Tibial artery (tissue), 4 donors: ENCODE measurements at regions not wholly inside any gene's neighbourhood (a gene's known extent, or its start where the extent isn't known, plus 50 kb on each side); places are given as distances from the start of the nearest gene placed in this dataset.

Source experiments
- DNase-seq, 2 donors: peaks; one replicate each; pipeline ENCODE4 v3.0.0-alpha.2; 2019
- H3K27ac ChIP-seq, 2 donors: fragments of 200-600 bp; sonication (generic) in 1 of 2; 1 replicate in 1 of 2; 2 replicates in 1 of 2; pipeline ENCODE4 v1.5.1; 2018 to 2019; ENCODE audit warnings: mild to moderate bottlenecking in 1 of 2
- H3K27me3 ChIP-seq, 2 donors: fragments of 200-600 bp; sonication (generic) in 1 of 2; one replicate each; pipeline versions ENCODE4 v1.5.1 to v1.6.0; 2016 to 2019
- H3K36me3 ChIP-seq, 3 donors: fragments of 200-600 bp; sonication (generic) in 2 of 3; one replicate each; pipeline ENCODE4 v1.5.1; 2016 to 2019; ENCODE audit warnings: mild to moderate bottlenecking in 2 of 3
- H3K4me1 ChIP-seq, 4 donors: fragments of 200-600 bp; sonication (generic) in 2 of 4; 1 replicate in 3 of 4; 2 replicates in 1 of 4; pipeline ENCODE4 v1.5.1; 2016 to 2019
- H3K4me3 ChIP-seq, 2 donors: fragments of 200-600 bp; sonication (generic) in 1 of 2; 1 replicate in 1 of 2; 2 replicates in 1 of 2; pipeline ENCODE4 v1.5.1; 2018 to 2019; ENCODE audit warnings: mild to moderate bottlenecking in 2 of 2
- H3K9me3 ChIP-seq, 3 donors: fragments of 200-600 bp; sonication (generic) in 1 of 3; one replicate each; pipeline ENCODE4 v1.5.1; 2016 to 2019
- intact Hi-C: fragments of 100-400 bp; cut with DNase I; formaldehyde crosslinking; loops from one replicate; pipeline ENCODE4 v1.15.0; 2023; ENCODE audit warnings: low total_unique reads
- TF ChIP-seq, protein P1 (sequence below), 2 experiments: fragments of 200-600 bp in 1 of 2; fragments of 450-650 bp in 1 of 2; IDR thresholded peaks; one replicate each; pipeline ENCODE4 v1.5.1; 2017 to 2019; ENCODE audit warnings: antibody characterized with exemption in 2 of 2, mild to moderate bottlenecking in 1 of 2, moderate library complexity in 1 of 2

GRCh38 chr21:35945089-35945671 lies 115.1 kb downstream of the SETD4 start:
- DNase-seq = no peak
- Histone ChIP-seq H3K9me3 (no peaks in the 10 kb centered on the region), H3K27ac (no peak overlapping the region), H3K4me3 (no peak overlapping the region), H3K36me3 (no peaks in the 10 kb centered on the region), H3K4me1 (no peaks in the 10 kb centered on the region), H3K27me3 (no peaks in the 10 kb centered on the region)
- TF ChIP-seq, protein P1, sequence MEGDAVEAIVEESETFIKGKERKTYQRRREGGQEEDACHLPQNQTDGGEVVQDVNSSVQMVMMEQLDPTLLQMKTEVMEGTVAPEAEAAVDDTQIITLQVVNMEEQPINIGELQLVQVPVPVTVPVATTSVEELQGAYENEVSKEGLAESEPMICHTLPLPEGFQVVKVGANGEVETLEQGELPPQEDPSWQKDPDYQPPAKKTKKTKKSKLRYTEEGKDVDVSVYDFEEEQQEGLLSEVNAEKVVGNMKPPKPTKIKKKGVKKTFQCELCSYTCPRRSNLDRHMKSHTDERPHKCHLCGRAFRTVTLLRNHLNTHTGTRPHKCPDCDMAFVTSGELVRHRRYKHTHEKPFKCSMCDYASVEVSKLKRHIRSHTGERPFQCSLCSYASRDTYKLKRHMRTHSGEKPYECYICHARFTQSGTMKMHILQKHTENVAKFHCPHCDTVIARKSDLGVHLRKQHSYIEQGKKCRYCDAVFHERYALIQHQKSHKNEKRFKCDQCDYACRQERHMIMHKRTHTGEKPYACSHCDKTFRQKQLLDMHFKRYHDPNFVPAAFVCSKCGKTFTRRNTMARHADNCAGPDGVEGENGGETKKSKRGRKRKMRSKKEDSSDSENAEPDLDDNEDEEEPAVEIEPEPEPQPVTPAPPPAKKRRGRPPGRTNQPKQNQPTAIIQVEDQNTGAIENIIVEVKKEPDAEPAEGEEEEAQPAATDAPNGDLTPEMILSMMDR (IDR thresholded peaks at IDR 0.05) = no peak
- intact Hi-C loops = no loop called here

- H3K27me3 ChIP-seq = no peaks in the 10 kb centered on the region
- H3K27ac ChIP-seq = no peak overlapping the region
- no peaks in the 10 kb centered on the region for H3K4me1 ChIP-seq
- no peaks in the 10 kb centered on the region for H3K36me3 ChIP-seq
- intact Hi-C loops = no loop called here
- H3K4me3 ChIP-seq = no peak overlapping the region
- no peaks in the 10 kb centered on the region for H3K9me3 ChIP-seq
- DNase-seq = no peak
- TF ChIP-seq, protein P1 (IDR thresholded peaks at IDR 0.05) = no peak
Measured at GRCh38 chr21:35943752-35944151, 116.6 kb downstream of the SETD4 start.

GRCh38 chr21:35942211-35943144 lies 117.8 kb downstream of the SETD4 start:
- intact Hi-C loops = no loop called here
- TF ChIP-seq, protein P1 (IDR thresholded peaks at IDR 0.05) = no peak
- Histone ChIP-seq H3K4me1 (no peaks in the 10 kb centered on the region), H3K27ac (no peak overlapping the region), H3K36me3 (no peaks in the 10 kb centered on the region), H3K27me3 (no peaks in the 10 kb centered on the region), H3K4me3 (no peak overlapping the region), H3K9me3 (no peaks in the 10 kb centered on the region)
- no peak for DNase-seq

GRCh38 chr21:35940074-35940927 lies 120.0 kb downstream of the SETD4 start:
- intact Hi-C loops = no loop called here
- Histone ChIP-seq H3K4me3 (no peak overlapping the region), H3K27ac (no peak overlapping the region), H3K4me1 (no peaks in the 10 kb centered on the region), H3K36me3 (no peaks in the 10 kb centered on the region), H3K27me3 (no peaks in the 10 kb centered on the region), H3K9me3 (no peaks in the 10 kb centered on the region)
- peak in 1 of 2 donors; percentile 28 for DNase-seq
- TF ChIP-seq, protein P1 (IDR thresholded peaks at IDR 0.05) = peak; percentile 40 to 59

GRCh38 chr21:35938446-35938845 lies 121.9 kb downstream of the SETD4 start:
- Histone ChIP-seq H3K36me3 (no peaks in the 10 kb centered on the region), H3K27ac (no peak overlapping the region), H3K9me3 (no peaks in the 10 kb centered on the region), H3K4me3 (no peak overlapping the region), H3K4me1 (no peaks in the 10 kb centered on the region), H3K27me3 (no peaks in the 10 kb centered on the region)
- no peak for DNase-seq
- TF ChIP-seq, protein P1 (IDR thresholded peaks at IDR 0.05) = no peak
- intact Hi-C loops = loop anchor here (10.0 kb wide), 1 partner anchor 1184 kb away; no protein-coding TSS in a partner anchor
